ENCODE measurements at regions not wholly inside any gene's neighbourhood (a gene's known extent, or its start where the extent isn't known, plus 50 kb on each side); places are given as distances from the start of the nearest gene placed in this dataset.

DNA sequence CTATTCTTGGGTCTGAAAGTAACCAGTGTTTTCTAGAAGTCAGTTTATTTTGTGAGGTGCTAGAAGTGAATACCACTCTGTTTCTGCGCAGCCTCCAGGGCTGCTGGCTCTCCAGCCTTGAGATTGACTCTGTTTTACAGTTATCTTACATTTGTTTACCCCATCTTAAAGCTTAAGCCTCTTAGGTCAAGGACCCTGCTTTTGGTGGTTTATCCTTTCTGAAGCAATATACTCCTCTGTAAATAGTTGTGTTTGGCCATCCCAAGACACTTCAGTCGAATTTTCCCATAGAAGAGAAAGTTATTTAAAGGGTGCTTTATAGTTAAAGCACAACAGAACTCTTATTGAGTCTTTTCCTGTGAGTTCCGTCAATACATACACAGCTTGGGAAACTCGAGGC lies 190.6 kb upstream of the RSPO3 start:
- TF ChIP-seq POLR2A (IDR thresholded peaks at IDR 0.05; ENCODE audit: low read depth, low read length) (no peak), POLR2AphosphoS5 (IDR thresholded peaks at IDR 0.05; ENCODE audit: low read depth, low read length) (no peak)
